ENCODE measurements at regions not wholly inside any gene's neighbourhood (a gene's known extent, or its start where the extent isn't known, plus 50 kb on each side); places are given as distances from the start of the nearest gene placed in this dataset.

DNA sequence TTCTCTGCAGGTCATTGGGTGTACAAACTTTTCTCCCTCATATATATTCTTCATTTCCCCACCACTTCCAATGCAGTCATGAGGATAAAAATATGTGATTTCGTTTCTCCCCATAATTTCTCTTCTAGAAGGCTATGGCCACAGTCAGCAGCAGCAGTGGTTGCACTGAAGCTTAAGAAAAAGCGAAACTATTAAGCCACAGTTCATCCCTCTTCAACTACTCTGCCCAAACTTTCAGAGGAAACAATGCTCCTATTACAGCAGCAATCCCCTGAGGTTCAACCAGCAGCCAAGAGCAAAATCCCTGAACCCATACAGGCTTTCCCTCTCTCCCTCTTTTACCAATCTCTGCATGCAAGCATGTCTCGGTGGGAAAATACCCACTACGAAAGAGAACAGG, 298.6 kb downstream of the DHX15 start:
- TF ChIP-seq FOXS1 (CRISPR knock-in tag; IDR thresholded peaks at IDR 0.05) (no peak), BHLHE40 (IDR thresholded peaks at IDR 0.05; ENCODE audit: low read depth, low read length) (no peak), EHF (CRISPR knock-in tag; IDR thresholded peaks at IDR 0.05) (no peak), HOXB5 (CRISPR knock-in tag; IDR thresholded peaks at IDR 0.05) (no peak), HEYL (CRISPR knock-in tag; IDR thresholded peaks at IDR 0.05) (no peak), RFX5 (IDR thresholded peaks at IDR 0.05) (no peak), ZNF302 (CRISPR knock-in tag; IDR thresholded peaks at IDR 0.05) (no peak), TFCP2L1 (CRISPR knock-in tag; IDR thresholded peaks at IDR 0.05) (no peak), ZC3H11A (IDR thresholded peaks at IDR 0.05) (no peak), EHMT2 (IDR thresholded peaks at IDR 0.05; ENCODE audit: low read depth) (no peak), POLR2AphosphoS2 (conservative IDR thresholded peaks at IDR 0.05; ENCODE audit: low read length) (no peak), KDM5A (IDR thresholded peaks at IDR 0.05) (no peak)
- TF ChIP-seq, protein P1, sequence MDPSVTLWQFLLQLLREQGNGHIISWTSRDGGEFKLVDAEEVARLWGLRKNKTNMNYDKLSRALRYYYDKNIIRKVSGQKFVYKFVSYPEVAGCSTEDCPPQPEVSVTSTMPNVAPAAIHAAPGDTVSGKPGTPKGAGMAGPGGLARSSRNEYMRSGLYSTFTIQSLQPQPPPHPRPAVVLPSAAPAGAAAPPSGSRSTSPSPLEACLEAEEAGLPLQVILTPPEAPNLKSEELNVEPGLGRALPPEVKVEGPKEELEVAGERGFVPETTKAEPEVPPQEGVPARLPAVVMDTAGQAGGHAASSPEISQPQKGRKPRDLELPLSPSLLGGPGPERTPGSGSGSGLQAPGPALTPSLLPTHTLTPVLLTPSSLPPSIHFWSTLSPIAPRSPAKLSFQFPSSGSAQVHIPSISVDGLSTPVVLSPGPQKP (IDR thresholded peaks at IDR 0.05; ENCODE audit: low read depth, low read length) = no peak
- Histone ChIP-seq H3K4me3 (no peak overlapping the region), H3K4me2 (no peak overlapping the region), H3K4me1 (no peaks in the 10 kb centered on the region), H3K27ac (no peak overlapping the region), H3K9me3 (no peaks in the 10 kb centered on the region)
- DNase-seq (ENCODE audit: low read depth in 1 of 2, low spot score in 1 of 2) (no peak), ATAC-seq (no peak), FAIRE-seq (no peak)
- CTCF ChIA-PET = no interaction called here
- POLR2A ChIA-PET = no interaction called here
- WGBS (ENCODE audit: missing lambda C conversion rate) = 6% methylated on average over 4 of the region's 4 CpGs

DNA sequence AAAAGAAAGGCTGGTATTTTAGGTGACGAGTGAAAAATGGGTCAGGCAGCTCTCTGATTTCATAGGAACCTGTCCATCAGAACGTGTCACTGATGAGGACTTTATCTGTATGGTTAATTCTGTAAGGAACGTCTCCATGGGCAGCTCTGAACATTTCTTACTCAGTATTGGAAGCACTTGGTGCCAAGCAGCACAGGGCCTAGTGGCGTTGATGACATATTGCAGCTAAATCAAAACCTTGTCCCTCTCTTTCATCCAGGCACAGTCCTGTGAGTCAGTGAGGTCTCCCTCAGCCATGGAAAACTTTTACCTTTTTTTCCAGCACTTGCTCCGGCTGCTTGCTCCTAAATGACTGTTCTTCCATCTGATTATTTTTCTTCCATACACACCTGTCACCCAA, 301.9 kb downstream of the DHX15 start:
- ChIA-PET CTCF (no interaction called here), POLR2A (no interaction called here)
- H3K27ac ChIP-seq = no peak overlapping the region
- ATAC-seq (no peak), FAIRE-seq (no peak), DNase-seq (ENCODE audit: low read depth in 1 of 2, low spot score in 1 of 2) (no peak)
- H3K9me3 ChIP-seq = no peaks in the 10 kb centered on the region
- H3K4me1 ChIP-seq = no peaks in the 10 kb centered on the region
- TF ChIP-seq ZC3H11A (IDR thresholded peaks at IDR 0.05) (no peak), CTCF (IDR thresholded peaks at IDR 0.05) (no peak), FOXS1 (CRISPR knock-in tag; IDR thresholded peaks at IDR 0.05) (no peak), RFX5 (IDR thresholded peaks at IDR 0.05) (no peak), NR3C1 (IDR thresholded peaks at IDR 0.05) (no peak), NFE2L2 (conservative IDR thresholded peaks at IDR 0.05; ENCODE audit: low read length) (no peak), RAD21 (conservative IDR thresholded peaks at IDR 0.05 in 1 of 2, IDR thresholded peaks at IDR 0.05 in 1 of 2) (no peak), HOXB5 (CRISPR knock-in tag; IDR thresholded peaks at IDR 0.05) (no peak), SMC3 (IDR thresholded peaks at IDR 0.05) (no peak), EP300 (IDR thresholded peaks at IDR 0.05) (no peak), MAX (IDR thresholded peaks at IDR 0.05) (no peak), EHF (CRISPR knock-in tag; IDR thresholded peaks at IDR 0.05) (no peak)
- TF ChIP-seq, protein P1 (IDR thresholded peaks at IDR 0.05; ENCODE audit: low read depth, low read length) = no peak
- H3K4me2 ChIP-seq = no peak overlapping the region
- H3K4me3 ChIP-seq = no peak overlapping the region
- WGBS (ENCODE audit: missing lambda C conversion rate) = 10% methylated on average over 5 of the region's 5 CpGs

DNA sequence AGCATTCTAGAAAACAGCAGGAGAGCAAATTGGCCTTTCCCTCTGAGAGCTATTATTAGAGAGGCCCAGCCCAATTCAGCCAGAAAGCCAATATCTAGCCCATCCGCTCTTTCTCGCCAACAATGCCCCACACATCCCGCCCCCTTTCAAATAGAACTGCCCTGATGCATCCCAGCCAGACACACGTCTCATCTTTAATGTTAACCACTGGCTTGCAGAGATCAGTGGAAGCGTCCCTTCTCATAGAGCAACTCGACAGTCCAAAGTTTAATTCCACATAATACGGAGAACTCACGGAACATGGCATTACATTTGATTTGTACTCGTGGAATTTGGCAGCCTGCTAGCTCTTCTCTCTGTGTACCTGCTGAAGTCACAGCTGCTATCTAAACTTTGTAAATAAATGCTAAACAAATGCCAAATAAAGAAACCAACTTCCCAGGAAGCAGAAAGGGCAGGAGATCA, 304.4 kb downstream of the DHX15 start:
- WGBS (ENCODE audit: missing lambda C conversion rate) = 29% methylated on average over 9 of the region's 9 CpGs
- FAIRE-seq = no peak
- Histone ChIP-seq H3K4me1 (no peaks in the 10 kb centered on the region), H3K4me3 (no peak overlapping the region), H3K9me3 (no peaks in the 10 kb centered on the region), H3K27ac (no peak overlapping the region), H3K4me2 (no peak overlapping the region)
- TF ChIP-seq CBX8 (IDR thresholded peaks at IDR 0.05) (no peak), CBX2 (IDR thresholded peaks at IDR 0.05; ENCODE audit: borderline replicate concordance, low read depth) (no peak), BHLHE40 (IDR thresholded peaks at IDR 0.05; ENCODE audit: low read depth, low read length) (no peak), NPAS2 (CRISPR knock-in tag; IDR thresholded peaks at IDR 0.05; ENCODE audit: borderline replicate concordance) (no peak), ZC3H11A (IDR thresholded peaks at IDR 0.05) (no peak), SMC3 (IDR thresholded peaks at IDR 0.05) (no peak), TP53 (CRISPR knock-in tag; IDR thresholded peaks at IDR 0.05) (no peak), HDAC2 (IDR thresholded peaks at IDR 0.05) (no peak), E2F6 (IDR thresholded peaks at IDR 0.05; ENCODE audit: borderline replicate concordance, low read depth) (no peak)
- TF ChIP-seq, protein P2, sequence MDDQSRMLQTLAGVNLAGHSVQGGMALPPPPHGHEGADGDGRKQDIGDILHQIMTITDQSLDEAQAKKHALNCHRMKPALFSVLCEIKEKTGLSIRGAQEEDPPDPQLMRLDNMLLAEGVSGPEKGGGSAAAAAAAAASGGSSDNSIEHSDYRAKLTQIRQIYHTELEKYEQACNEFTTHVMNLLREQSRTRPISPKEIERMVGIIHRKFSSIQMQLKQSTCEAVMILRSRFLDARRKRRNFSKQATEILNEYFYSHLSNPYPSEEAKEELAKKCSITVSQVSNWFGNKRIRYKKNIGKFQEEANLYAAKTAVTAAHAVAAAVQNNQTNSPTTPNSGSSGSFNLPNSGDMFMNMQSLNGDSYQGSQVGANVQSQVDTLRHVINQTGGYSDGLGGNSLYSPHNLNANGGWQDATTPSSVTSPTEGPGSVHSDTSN (IDR thresholded peaks at IDR 0.05) = no peak
- CTCF ChIA-PET = no interaction called here
- ATAC-seq = no peak
- POLR2A ChIA-PET = no interaction called here
- DNase-seq (ENCODE audit: low read depth in 1 of 2, low spot score in 1 of 2) = no peak

Measured in A549 (cell line).